GM19452 (cell line): ENCODE measurements at regions not wholly inside any gene's neighbourhood (a gene's known extent, or its start where the extent isn't known, plus 50 kb on each side); places are given as distances from the start of the nearest gene placed in this dataset.
"Not testable (repeated sequence)": the region's sequence is repeated elsewhere in the genome, so short reads cannot be mapped to it uniquely, and the experiment has no call there.

Experiments
- ATAC-seq: cut with Tn5 transposase; IDR thresholded peaks from one replicate; pipeline ENCODE4 v1.9.1; 2021; ENCODE audit not compliant: unreplicated experiment

DNA sequence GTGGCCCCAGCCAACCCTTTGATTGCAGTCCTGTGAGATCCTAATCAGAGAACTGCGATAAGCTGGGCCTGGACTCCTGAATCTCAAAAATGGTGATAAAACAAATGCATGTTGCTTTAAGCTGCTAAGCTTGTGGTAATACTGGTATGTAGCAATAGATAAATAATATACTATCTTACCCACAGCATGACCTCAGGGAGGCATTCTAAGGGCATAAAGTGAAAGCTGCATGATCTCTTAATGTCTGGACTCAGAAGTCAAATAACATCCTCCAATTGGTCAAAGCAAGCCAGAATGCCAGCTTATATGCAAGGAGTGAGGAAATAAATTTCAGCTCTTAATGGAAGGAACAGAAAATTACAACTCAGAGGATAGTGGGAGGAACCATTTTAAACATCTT, 246.1 kb downstream of the FSIP2 start:
- ATAC-seq = no peak

- ATAC-seq = not testable (repeated sequence)
Observed at GRCh38 chr2:185988907-185989306, 250.3 kb downstream of the FSIP2 start.

DNA sequence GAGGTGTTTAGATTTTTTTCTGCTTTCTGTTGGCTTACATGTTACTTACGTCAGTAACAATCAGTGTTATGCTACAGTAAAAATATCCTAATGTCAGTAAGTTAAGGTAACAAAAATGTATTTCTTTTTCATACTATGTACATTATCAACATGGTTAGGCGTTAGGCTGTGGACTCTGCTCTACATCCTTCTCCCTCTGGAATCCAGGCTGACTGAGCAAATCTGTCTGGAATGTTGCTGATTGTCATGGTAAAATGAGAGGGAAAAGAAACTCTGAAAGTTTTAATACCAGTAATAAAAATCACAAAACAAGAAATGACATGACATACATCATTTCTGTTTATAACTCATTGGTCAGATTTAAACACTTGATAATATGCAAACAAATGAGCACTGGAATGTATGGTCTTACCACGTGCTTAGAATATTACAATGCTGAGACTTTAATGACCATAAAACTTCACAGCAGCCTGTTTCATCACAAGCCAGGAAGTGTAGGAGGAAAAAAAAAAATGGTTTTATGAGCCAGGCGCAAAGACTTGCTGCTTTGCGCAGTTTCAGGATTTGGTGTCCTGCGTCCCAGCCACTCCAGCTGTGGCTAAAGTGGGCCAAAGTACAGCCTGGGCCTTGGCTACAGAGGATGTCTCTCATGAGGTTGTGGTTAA, 252.4 kb downstream of the FSIP2 start:
- ATAC-seq = no peak

DNA sequence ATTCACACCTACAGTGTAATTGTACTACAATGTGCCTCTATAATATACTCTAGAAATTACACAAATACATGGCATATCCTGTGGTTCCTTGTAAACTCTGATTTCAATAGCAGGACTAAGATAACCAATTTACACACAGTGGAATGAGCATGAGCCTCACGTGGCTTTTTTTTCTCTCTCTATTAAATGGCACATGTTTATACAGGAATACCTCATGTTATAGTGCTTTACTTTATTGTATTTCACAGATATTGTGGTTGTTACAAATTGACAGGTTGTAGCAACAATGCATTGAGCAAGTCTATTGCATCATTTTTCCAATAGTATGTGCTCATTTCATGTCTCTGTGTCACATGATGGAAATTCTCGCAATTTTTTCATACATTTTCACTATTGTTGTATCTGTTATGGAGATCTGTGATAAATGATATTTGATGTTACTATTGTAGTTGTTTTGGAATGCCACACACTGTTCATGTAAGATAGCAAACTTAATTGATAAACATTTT, 260.0 kb downstream of the FSIP2 start:
- no peak for ATAC-seq

DNA sequence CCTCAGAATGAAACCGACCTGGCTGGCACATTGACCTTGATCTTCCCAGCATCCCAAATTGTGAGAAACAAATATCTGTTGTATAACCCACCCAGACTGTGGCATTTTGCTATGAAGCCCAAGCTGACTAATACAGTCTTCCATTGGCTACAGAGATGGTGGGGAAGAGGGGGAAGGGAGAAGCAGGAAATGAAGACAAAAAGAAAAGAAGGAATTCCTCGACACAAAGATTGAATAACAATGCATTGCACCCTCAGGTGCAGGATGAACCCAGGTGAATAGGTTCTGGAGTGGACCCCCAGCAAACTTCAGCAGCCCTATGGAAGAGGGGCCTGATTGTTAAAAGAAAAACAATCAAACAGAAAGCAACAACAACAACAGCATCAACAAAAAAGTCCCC, 270.7 kb downstream of the FSIP2 start:
- ATAC-seq = no peak

- ATAC-seq = no peak
Observed at GRCh38 chr2:186017278-186017677, 278.7 kb downstream of the FSIP2 start.

GRCh38 chr2:186024921-186025320, 286.3 kb downstream of the FSIP2 start:
- ATAC-seq = no peak

GRCh38 chr2:186027922-186028321, 289.3 kb downstream of the FSIP2 start:
- no peak for ATAC-seq

GRCh38 chr2:186031229-186031628, 292.6 kb downstream of the FSIP2 start:
- no peak for ATAC-seq

GRCh38 chr2:186032102-186032738, 293.6 kb downstream of the FSIP2 start:
- no peak for ATAC-seq

- ATAC-seq = no peak
Observed at GRCh38 chr2:186032930-186033329, 294.3 kb downstream of the FSIP2 start.

- ATAC-seq = no peak
Observed at GRCh38 chr2:186033541-186033940, 294.9 kb downstream of the FSIP2 start.

GRCh38 chr2:186036862-186037449, 298.4 kb downstream of the FSIP2 start:
- ATAC-seq = no peak

DNA sequence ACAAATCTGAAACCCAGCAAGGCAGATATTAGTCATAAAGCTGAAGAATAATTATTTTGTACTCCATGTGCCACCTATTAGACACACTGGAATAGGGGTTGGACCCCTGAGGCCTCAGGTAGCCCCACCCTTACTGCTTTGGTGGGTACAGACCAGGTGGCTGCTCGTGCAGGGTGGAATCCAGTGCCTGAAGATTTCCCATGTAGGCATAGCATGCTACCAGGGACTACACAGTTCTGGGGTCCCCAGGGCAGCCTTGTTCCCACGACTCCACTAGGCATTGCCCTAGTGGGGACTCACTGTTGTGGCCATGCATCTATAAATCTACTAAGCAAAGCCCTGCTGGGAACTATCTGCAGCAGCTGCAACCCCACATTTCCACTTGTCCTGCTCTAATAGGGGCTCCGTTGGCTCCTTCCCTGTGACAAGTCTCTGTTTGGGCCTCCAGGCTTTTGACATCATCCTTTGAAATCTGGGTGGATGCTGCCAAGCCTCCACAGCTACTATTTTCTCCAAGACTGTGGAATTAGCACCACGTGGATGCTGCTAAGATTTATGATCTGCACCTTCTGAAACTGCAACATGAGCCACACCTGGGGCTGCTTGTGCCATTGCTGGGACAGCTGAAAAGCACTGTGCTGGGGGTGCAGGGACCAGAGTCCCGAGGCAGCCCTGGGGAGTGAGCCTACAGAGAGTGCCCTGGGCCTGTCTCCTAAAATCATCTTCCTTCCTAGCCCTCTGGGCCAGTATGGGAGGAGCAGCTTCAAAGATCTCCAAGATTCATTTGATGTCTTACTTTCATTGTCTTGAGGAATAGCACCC, 303.8 kb downstream of the FSIP2 start:
- no peak for ATAC-seq

GRCh38 chr2:186044761-186045160, 306.2 kb downstream of the FSIP2 start:
- no peak for ATAC-seq

DNA sequence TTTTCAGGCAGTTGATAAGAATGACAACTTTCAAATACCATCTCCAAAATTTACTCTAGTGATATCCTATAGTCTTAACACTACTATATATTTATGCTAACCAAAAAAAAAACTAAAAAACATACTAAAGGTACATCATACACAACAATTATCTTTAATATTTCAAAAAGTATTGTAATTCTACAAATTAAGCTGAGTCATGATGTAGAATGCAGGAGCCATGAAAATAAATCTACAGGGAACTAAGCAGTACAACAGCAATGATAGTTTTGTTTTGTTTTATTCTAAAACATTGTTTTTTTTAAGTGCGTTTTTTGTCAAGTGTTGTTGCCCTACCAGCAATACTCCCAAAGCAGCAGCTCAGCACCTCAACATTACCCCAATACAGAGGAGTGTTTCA, 314.3 kb downstream of the FSIP2 start:
- ATAC-seq = no peak

- ATAC-seq = no peak
Observed at GRCh38 chr2:186058614-186059013, 320.0 kb downstream of the FSIP2 start.

DNA sequence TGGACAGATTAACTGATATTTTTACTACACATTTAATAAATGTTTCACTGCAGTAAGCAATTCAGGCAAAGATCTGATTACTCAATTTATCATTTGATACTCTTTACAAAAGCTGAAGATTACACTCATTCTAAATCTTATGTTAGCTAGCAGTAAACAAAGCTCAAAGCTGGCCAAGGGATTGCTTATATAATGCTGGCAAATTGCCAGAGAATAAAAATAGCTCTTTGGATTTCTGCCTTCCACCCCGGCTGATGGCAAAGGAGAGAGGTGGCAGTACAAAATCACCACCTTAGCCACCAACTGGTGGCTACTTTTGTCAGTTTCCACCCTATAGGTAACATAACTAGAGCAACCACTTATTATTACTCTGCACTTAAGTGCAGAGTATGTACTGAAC, 320.5 kb downstream of the FSIP2 start:
- no peak for ATAC-seq

GRCh38 chr2:186060744-186061440, 322.3 kb downstream of the FSIP2 start:
- no peak for ATAC-seq

DNA sequence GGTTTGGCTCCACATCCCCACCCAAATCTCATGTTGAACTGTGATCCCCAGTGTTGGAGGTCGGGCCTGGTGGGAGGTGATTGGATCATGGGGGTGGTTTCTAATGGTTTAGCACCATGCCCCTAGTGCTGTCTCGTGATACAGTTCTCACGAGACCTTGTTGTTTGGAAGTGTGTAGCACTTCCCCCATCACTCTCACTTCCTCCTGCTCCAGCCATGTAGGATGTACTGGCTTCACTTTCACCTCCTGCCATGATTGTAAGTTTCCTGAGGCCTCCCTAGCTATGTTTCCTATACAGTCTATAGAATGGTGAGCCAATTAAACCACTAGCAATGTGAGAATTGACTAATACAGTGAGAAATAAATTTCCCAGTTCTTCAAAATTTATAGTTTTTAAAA, 325.9 kb downstream of the FSIP2 start:
- ATAC-seq = no peak

GRCh38 chr2:186065491-186065890, 326.9 kb downstream of the FSIP2 start:
- no peak for ATAC-seq
